Myocyte (in vitro differentiated cells): ENCODE measurements at regions not wholly inside any gene's neighbourhood (a gene's known extent, or its start where the extent isn't known, plus 50 kb on each side); places are given as distances from the start of the nearest gene placed in this dataset.

Experiments
- DNase-seq: peaks from one replicate; pipeline ENCODE4 v3.0.0-alpha.2; 2012; ENCODE audit warnings: low read depth

DNA sequence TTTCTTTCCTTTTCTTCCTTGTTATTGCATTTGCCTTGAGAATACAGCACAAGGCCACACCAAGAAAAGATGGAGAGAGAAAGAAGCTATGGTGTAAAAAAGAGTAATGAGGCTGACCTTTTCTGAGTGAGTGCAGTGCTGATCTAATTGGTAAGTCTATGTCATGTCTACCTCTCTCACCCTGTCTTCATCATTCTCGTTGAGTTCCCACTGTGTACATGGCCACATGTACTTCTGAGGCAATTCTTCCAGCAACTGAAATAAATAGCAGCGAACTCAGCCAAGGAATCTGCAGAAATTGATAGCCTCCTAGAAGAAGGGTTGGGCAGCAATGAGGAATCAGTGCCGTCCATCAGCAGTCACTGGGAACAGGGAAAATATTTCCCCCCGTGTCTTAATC is 367.2 kb upstream of the SPTLC3 start:
- DNase-seq: no peak

DNA sequence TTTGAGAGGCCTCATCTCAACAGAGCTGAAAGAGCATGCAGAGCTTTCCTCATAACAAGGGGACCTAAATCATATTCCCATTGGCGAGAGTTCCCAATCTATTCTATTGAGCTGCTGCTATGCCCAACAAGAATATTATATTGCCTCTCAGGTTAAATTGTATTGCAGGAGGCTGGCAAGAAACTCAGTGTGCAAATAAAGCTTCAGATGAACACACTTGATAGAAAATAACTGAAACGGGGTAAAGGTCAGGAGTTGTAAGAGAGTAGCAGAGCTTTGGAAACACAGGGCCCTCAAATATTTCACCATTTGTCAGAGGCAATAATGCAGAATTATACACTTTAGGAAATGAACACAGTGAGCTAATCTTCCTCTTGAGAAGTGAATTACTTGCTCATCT is 364.3 kb upstream of the SPTLC3 start:
- DNase-seq: no peak

- DNase-seq: no peak
Observed at GRCh38 chr20:12649234-12649633, 359.5 kb upstream of the SPTLC3 start.

DNA sequence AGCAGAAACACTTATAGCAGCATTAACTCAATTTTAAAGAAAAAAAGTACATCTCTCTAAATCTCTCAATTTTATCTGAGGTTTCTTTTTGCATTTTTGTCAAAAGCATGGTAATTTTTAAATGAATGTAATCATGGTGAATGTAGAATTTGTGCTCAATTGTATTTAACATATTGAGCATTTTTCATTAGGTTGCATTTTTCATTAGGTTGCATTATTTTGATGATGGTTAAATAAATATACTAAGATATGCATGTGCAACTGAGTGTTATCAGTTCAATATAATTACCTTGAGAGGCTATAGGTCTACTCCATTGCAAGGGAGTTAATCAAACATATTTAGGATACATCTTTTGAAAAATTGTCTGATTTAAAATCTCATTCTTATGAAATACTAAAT is 355.1 kb upstream of the SPTLC3 start:
- no peak for DNase-seq

GRCh38 chr20:12659942-12660341 is 348.8 kb upstream of the SPTLC3 start:
- DNase-seq: no peak

DNA sequence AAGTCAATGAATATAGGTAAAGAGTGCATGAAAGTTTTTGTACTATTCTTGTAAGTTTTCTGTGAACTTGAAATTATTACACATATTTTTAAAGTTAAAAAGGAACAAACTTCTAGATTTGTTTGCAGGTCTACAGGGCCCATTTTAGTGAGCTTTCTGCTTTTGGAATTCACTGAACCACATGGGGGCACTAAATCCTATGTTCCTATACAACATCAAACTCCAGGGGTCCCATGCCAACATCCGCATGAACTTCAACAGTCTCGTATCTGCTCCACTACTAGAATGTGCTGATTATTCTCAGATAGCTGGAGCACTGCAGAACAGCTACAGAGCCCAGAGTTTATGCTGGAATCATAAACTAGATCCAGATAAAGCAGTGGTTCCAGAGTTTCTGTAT is 347.9 kb upstream of the SPTLC3 start:
- no peak for DNase-seq

GRCh38 chr20:12670301-12670700 is 338.5 kb upstream of the SPTLC3 start:
- DNase-seq: no peak

- DNase-seq: no peak
Observed at GRCh38 chr20:12673352-12673751, 335.4 kb upstream of the SPTLC3 start.

DNA sequence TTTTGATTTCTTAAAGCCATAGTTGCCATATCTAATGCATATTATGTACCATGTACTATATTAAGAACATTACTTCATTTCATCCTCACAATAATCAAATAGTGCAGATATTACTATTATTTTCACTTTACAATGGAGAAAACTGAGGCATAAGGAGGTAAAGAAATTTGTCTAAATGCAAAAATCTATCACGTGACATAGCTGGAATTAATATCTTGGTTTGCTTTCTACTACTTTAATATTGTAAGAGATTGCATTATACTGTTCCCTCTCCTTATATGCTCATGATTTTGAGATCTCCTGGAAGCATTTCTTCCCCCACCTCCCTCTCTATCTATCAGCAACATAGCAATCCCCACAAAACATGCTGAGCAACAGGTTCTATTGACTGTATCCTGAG is 330.8 kb upstream of the SPTLC3 start:
- no peak for DNase-seq

DNA sequence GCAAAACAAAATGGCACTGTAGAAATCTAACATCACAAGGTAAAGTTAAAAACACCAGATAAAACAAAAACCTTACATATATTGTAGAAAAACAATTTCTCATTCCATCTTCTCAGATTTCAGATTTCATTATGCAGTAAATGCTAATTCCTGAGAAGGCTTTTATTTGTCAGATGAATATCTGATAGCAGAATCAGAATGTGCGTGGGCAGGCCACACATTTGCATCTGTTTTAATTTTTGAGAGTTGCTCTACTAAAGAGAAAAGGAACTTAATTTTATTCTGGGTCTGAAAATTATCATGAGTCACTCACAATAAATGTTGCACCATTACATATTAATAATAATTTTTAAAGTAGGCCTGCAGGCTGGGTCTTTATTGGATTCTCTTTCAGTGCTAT is 329.3 kb upstream of the SPTLC3 start:
- no peak for DNase-seq

DNA sequence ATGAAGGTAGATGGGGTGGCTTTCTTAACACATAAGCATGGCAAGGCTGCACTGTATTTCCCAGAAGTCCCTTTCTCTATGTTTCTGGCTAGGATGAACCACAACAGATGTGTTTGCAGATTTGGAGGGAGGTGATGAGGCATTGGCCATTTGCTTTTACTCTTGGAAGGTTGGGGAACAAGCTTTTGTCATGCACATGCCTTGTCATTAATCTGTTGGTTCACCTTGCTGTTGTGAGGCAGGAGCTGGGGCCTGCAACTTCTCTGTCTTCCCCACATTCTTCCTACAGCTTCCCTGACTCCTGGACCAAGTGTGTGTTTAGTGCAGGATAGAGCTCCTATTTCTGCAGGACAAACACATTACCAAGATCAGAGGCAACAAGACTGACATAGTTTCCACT is 326.2 kb upstream of the SPTLC3 start:
- DNase-seq: no peak

DNA sequence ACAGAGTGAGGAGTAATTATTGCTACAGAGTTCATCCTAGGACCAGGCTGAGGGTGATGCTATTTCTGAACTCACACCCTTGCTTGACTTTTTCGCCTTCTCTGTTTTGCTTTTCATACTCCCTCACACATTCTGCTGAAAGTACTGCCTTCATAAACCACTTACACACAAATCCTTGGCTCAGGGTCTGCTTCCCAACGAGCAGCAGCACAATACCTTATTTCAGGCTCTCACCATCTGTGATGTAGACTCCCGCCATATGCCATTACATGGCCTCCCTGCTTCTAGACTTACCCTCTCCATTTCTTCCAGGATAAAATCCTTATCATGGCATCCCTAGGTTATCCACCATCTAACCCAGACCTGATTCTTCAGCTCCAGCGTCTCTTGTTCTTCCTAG is 321.3 kb upstream of the SPTLC3 start:
- no peak for DNase-seq

GRCh38 chr20:12695937-12696336 is 312.8 kb upstream of the SPTLC3 start:
- no peak for DNase-seq

DNA sequence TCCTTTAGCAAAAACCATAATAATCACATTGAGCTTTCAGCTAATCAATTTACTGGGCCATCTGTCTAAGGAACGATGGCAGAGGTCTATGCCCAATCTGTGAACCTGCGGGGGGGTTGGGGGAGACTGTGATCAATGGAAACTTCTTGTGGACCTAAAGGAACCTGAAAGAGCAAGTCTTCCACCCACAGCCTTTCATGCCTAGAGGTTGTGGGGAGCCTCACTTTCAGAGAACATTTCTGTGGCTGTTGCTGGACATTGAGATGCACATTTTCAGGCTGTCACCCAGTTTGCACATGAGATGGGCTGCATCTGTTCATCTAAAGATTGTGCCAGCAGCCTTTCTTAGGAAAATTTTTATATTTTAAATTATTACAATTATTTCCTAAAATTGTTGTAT is 310.0 kb upstream of the SPTLC3 start:
- DNase-seq: no peak

DNA sequence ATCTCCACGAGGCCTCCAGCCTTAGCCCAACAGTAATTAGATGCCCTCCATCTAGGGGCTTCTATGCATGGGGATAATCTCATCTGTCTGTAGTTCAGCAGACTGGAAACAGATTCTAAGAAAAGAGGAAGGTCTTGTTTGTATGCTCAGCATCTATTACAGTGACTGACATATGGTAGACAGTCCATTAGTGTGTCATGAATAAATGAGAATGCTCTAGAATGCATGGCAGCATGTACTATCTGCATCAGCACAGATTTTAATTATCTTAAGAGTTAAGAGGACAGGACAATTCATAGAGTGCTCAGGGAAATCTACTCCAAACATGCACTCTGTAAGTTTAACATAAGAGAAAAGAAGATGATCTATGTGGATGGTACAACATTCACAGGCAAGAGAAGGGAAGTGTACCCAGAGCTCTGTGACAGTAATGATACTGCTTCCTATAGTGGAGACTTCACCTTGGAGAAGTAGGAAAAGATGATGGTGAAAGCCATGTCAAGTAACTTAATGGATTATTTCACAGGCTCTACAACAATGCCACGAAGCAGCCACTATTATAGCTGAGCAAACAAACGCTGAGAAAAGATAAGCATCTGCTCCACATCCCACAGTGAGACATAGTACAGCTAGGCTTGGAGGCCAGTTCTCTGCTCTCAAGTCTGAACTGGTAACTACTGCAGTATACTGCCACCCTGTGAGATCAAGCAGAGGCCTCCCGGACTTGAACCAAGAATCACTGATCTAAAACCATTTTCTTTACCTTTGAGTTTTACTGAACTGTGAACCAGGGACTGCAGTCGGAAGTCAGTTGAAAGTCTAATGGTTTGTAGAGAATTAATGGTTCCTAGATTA is 309.2 kb upstream of the SPTLC3 start:
- DNase-seq: no peak

DNA sequence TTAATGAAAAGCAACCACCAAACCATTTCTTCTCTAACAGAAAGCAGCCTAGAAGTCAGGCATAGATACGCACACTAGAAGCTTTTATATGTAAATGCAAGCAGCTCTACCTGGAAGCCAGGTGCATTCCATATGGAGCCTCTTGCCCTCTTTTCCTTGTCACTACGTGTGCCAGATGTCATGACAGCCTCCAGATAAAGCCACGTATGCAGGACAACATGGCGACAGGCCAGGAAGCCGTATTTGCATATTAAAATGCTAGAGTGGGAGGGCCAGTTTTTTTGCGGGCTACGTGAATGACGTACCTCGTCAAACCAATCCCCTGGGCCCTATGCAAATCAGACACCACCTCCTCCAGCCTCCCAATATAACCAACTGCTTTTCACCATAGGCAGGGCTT is 308.1 kb upstream of the SPTLC3 start:
- no peak for DNase-seq

DNA sequence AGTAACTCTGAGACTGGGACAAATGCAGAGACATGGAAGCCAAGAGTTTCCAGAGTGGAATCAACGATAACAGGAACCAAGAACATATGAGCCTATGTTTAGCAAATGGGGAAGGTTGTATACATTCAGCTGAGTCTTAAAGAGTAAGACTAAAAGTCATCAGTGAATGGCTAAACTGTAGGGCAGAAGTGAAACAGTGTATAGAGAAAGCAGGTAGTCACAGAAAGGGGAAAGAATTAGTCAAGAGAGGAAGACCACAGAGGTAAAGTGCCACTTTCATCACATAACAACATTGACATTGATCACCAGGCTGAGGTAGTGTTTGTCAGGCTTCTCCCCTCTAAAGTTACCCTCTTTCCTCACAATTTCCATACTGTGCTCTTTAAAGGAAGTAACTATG is 306.5 kb upstream of the SPTLC3 start:
- no peak for DNase-seq

- no peak for DNase-seq
Observed at GRCh38 chr20:12715371-12715770, 293.4 kb upstream of the SPTLC3 start.

- no peak for DNase-seq
Observed at GRCh38 chr20:12715991-12716680, 292.6 kb upstream of the SPTLC3 start.

DNA sequence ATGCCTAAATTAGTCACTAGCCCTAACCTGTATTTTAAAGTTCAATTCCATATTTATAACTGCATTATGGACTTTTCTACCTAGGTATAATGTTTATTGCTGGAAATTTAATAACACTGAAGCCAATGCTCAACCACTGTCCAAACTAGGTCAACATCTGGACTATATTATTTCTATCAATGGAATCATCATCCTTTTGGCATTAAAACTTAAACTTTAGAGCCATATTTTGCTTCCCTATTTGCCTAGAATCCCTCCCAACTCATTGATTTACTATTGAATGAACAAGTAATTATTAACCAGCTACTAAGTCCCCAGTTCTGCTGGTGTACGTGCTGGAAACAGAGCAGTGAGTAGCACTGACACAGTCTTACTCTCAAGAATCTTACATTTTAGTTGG is 291.7 kb upstream of the SPTLC3 start:
- no peak for DNase-seq

DNA sequence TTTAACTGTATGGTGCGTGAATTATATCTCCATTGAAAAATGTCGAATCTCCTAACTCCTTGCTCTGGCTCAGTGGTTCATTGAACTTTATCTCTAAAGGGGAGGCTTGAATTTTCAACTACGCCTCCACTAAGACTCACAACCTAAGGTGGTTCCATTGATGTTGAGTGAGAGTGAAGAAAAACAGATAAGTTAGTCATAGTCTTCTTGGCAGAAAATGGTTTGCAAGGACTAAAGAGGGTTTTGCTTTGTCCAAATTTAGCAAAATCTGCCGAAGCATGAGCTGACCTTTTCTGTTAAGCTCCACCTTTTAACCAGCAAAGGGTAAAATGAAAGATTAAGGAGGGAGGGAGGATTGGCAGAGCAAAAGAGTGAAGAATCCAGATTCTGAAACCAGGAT is 290.2 kb upstream of the SPTLC3 start:
- DNase-seq: no peak

DNA sequence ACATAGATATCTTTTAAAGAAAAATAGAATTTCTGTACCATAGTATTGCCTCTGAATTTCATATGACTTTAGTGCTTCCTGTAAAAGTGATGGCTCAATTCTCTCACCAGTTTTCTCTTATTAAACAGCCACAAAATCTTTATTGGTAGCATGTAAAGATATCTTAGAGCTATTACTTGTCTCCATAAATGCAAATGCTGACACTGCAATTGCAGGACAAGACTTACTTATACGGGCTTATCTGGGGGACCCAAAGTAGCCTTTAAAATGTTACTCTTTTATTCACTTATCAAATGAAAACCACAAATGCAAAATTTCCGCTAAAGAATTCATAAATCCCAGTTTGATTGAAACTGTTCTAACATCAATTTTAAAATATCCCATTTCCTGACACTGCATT is 287.1 kb upstream of the SPTLC3 start:
- DNase-seq: no peak

DNA sequence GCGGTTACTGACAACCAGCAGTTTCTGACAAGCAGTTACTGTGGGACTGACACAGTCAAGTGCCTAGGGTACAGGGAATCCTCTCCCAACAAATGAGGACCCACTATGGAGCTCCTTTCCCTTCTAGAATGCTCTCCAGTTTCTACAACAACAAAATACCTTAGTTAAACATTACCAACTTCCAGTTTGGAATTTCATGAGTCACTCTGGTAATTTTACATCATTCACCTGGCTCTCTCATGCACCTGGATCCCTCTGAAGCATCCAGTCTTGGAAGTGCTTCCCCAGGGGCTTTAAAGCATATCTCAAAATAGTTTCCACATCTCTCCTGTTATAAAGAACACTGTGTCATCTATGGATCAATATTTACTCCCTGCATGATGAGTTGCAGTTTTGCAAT is 286.7 kb upstream of the SPTLC3 start:
- no peak for DNase-seq
